ENCODE measurements at regions not wholly inside any gene's neighbourhood (a gene's known extent, or its start where the extent isn't known, plus 50 kb on each side); places are given as distances from the start of the nearest gene placed in this dataset.
"Not testable (repeated sequence)": the region's sequence is repeated elsewhere in the genome, so short reads cannot be mapped to it uniquely, and the experiment has no call there.

DNA sequence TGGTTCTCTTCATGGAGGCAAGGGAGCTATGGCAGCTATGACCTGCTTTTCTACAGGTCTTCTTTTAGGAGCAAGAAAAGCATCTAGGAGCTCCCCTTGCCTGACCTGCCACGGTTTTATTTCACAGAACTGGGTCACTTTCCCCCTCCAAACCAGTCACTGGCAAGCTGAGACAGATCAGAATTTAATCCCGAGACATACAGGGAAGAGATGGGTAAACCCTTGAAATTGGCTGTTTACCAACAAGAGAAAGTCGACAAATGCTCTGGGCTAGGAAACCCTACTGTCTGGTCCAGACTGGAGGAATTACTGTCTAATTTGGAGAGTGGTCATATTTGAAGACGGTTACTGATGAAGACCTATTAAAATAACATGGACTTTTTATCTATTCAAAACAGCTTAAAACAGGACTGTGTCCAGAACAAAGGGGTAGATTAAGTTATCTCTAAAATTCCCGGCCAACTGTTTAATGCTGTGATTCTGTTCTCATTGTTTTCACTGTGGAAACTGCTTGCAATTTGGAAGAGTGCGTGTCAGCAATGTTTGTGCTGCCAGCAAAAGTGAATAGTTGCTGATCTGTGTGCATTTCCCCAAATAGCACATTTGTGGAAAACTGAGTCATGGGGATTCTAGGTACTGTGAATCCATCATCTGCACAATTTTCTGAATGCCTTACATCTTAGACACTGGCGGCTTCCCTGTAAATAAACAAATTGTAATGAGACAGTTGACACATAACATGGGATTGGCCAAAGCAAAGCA, 73.4 kb upstream of the EEA1 start:
- no peak for DNase-seq (ENCODE audit: low read depth, low spot score)
- no CpG with 5 or more reads among the region's 7 CpGs for WGBS (ENCODE audit: insufficient coverage, insufficient read length)
- Histone ChIP-seq H3K4me1 (ENCODE audit: control insufficient read depth, insufficient read depth, low read length) (no peaks in the 10 kb centered on the region), H3K36me3 (ENCODE audit: control insufficient read depth, insufficient read depth, low read length) (no peaks in the 10 kb centered on the region), H3K27me3 (ENCODE audit: control insufficient read depth, insufficient read depth, low read length) (no peaks in the 10 kb centered on the region), H3K9me3 (ENCODE audit: control insufficient read depth, insufficient read depth, low read length) (no peaks in the 10 kb centered on the region), H3K4me3 (ENCODE audit: low read length) (no peak overlapping the region), H3K27ac (ENCODE audit: low read length) (no peak overlapping the region)

DNA sequence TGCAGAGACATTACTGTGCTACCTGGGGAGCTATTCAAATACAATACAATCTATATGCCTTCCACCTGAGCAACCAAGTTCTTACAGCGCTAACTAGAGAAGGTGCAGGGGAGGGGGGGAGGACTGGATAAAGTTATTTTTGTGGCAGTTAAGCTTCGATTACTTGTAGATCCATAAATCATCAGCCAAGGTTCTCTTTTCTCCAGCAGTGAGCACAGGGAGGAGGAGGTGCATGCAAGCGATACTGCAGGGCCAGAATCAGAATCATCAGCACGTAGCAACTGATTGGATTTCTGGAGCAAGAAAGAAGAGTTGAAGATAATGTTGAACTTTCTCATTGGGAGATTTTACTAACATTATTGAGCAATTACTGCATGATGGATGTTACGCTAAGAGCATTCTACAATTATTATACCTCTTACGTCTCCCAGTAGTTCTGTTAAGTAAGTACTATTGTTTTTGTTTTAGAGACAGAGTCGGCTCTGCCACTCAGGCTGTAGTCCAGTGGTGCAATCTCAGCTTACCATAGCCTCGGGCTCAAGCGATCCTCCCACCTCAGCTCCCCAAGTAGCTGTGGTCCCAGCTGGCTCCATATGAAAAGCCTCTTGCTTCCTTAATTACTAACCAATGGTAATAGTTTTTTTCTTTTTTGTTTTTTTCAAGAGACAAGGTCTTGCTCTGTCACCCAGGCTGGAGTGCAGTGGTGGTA, 74.6 kb upstream of the EEA1 start:
- Histone ChIP-seq H3K27me3 (ENCODE audit: control insufficient read depth, insufficient read depth, low read length) (no peaks in the 10 kb centered on the region), H3K4me3 (ENCODE audit: low read length) (no peak overlapping the region), H3K27ac (ENCODE audit: low read length) (no peak overlapping the region), H3K36me3 (ENCODE audit: control insufficient read depth, insufficient read depth, low read length) (no peaks in the 10 kb centered on the region), H3K4me1 (ENCODE audit: control insufficient read depth, insufficient read depth, low read length) (no peaks in the 10 kb centered on the region), H3K9me3 (ENCODE audit: control insufficient read depth, insufficient read depth, low read length) (no peaks in the 10 kb centered on the region)
- WGBS (ENCODE audit: insufficient coverage, insufficient read length) = no CpG with 5 or more reads among the region's 9 CpGs
- DNase-seq (ENCODE audit: low read depth, low spot score) = no peak

DNA sequence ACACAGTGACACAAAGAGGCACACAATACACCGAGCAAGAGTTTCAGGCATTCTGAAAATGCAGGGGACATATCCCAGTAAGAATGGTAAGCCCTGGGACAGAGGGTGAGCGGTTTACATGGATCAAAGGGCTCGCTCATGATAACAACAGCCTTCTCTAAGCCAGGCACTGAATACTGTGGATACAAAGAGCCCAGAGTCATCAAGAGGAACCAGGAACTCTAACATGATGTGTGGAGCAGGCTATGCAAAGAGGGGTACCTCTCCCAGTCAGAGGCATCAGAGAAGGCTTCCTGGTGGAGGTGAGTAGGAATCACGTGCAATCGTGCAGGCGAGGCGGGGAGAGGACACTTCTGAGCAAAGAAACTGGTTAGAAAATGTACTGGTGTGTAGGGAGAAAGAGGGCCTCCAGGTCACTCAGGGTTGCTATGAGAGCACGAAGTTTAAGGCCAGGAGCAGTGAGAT, 76.9 kb upstream of the EEA1 start:
- no CpG with 5 or more reads among the region's 8 CpGs for WGBS (ENCODE audit: insufficient coverage, insufficient read length)
- Histone ChIP-seq H3K4me1 (ENCODE audit: control insufficient read depth, insufficient read depth, low read length) (no peaks in the 10 kb centered on the region), H3K4me3 (ENCODE audit: low read length) (no peak overlapping the region), H3K36me3 (ENCODE audit: control insufficient read depth, insufficient read depth, low read length) (no peaks in the 10 kb centered on the region), H3K27ac (ENCODE audit: low read length) (no peak overlapping the region), H3K9me3 (ENCODE audit: control insufficient read depth, insufficient read depth, low read length) (no peaks in the 10 kb centered on the region), H3K27me3 (ENCODE audit: control insufficient read depth, insufficient read depth, low read length) (no peaks in the 10 kb centered on the region)
- DNase-seq (ENCODE audit: low read depth, low spot score) = no peak

DNA sequence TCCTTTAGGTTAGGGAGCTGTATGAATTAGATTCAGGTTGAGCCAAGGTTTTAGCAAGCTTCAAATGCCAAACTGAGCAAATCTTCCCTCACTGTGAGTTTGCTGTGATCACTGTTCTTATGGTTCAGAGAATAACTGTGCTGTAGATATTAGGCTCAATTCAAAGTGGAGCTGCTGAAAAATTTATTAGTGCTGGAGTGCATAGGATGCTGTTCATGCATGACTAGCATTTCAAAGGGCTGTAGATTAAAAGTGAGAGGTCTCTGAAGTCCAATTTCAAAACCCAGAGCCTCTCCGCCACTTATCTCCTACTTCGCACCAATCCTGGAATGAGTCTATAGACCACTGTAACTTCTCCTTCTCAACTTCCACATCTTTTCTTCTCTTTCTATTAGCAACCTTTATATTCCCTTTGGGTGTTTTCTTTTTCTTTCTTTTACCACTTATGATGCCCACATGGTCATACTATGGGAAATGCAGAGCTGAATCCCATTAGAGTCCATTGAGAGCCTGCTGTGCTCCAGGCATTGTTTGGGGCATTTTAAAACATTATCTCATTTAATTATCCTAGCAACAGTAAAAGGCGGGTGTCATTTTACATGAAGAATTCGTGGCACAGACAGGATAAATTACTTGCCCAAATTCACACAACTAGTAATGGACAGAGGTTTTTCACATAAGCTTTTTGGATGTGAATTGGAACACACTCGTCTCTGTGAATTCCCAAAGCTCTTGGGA, 77.5 kb upstream of the EEA1 start:
- no peaks in the 10 kb centered on the region for H3K9me3 ChIP-seq (ENCODE audit: control insufficient read depth, insufficient read depth, low read length)
- no peaks in the 10 kb centered on the region for H3K27me3 ChIP-seq (ENCODE audit: control insufficient read depth, insufficient read depth, low read length)
- H3K27ac ChIP-seq (ENCODE audit: low read length) = no peak overlapping the region
- DNase-seq (ENCODE audit: low read depth, low spot score) = no peak
- H3K4me3 ChIP-seq (ENCODE audit: low read length) = no peak overlapping the region
- no CpG with 5 or more reads among the region's 5 CpGs for WGBS (ENCODE audit: insufficient coverage, insufficient read length)
- no peaks in the 10 kb centered on the region for H3K4me1 ChIP-seq (ENCODE audit: control insufficient read depth, insufficient read depth, low read length)
- H3K36me3 ChIP-seq (ENCODE audit: control insufficient read depth, insufficient read depth, low read length) = no peaks in the 10 kb centered on the region

DNA sequence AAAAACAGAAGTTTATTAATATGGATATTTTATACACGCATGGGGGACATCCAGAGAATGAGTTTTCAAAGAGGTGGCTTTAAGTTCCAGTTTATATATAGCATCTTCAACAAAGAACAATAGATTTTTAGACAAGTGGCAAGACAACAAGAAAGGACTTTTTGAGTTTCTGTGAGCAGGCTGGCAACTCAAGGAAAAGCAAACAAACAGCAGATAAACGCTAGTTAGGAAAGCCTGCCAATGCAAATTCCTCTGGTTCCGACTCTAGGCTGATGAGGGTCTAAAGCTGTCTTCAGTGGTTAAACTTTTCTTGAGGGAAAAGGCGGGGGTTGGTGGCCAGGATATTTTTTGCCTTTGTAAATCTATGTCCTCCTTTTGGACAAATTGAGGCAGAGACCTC, 78.4 kb upstream of the EEA1 start:
- no peak overlapping the region for H3K4me3 ChIP-seq (ENCODE audit: low read length)
- WGBS (ENCODE audit: insufficient coverage, insufficient read length) = no CpG with 5 or more reads among the region's 4 CpGs
- DNase-seq (ENCODE audit: low read depth, low spot score) = no peak
- no peaks in the 10 kb centered on the region for H3K27me3 ChIP-seq (ENCODE audit: control insufficient read depth, insufficient read depth, low read length)
- no peaks in the 10 kb centered on the region for H3K4me1 ChIP-seq (ENCODE audit: control insufficient read depth, insufficient read depth, low read length)
- no peaks in the 10 kb centered on the region for H3K9me3 ChIP-seq (ENCODE audit: control insufficient read depth, insufficient read depth, low read length)
- H3K36me3 ChIP-seq (ENCODE audit: control insufficient read depth, insufficient read depth, low read length) = no peaks in the 10 kb centered on the region
- no peak overlapping the region for H3K27ac ChIP-seq (ENCODE audit: low read length)

DNA sequence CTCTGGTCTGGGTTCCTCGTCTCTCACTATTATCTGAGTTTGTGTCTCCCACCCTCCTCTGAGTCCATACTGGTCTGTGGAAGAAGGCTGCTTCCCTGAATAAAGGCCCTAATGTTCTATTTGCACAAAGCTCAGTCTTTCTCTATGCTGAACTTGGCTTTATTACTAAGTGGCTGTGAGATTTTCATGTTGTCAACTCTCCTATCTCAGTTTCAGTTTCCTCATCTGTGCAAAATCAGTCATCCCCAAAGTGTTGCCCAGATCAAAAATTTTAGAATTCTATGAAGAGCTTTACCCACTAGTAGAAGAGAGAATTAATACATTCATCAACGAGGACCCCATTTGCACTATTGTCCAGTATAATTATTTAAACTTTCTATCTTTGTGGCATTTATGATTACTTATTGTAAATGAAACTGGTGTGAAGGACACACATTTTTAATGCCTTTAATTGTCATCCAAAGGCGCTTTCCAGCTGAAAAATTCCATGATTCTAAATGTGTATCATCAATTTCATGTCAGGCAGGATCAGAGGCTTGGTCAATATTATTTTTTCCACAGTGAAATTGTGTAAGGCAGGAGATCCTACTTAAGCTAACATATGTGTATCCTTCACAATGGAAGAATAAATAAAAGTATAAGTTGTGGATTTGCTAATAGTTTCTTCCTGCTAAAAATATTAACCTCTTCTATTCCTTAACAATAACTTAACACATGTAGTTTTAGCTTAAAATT, 79.1 kb upstream of the EEA1 start:
- no peaks in the 10 kb centered on the region for H3K9me3 ChIP-seq (ENCODE audit: control insufficient read depth, insufficient read depth, low read length)
- H3K4me1 ChIP-seq (ENCODE audit: control insufficient read depth, insufficient read depth, low read length) = no peaks in the 10 kb centered on the region
- no peak overlapping the region for H3K27ac ChIP-seq (ENCODE audit: low read length)
- WGBS (ENCODE audit: insufficient coverage, insufficient read length) = no CpG with 5 or more reads among the region's 3 CpGs
- H3K27me3 ChIP-seq (ENCODE audit: control insufficient read depth, insufficient read depth, low read length) = no peaks in the 10 kb centered on the region
- no peak overlapping the region for H3K4me3 ChIP-seq (ENCODE audit: low read length)
- DNase-seq (ENCODE audit: low read depth, low spot score) = no peak
- no peaks in the 10 kb centered on the region for H3K36me3 ChIP-seq (ENCODE audit: control insufficient read depth, insufficient read depth, low read length)

DNA sequence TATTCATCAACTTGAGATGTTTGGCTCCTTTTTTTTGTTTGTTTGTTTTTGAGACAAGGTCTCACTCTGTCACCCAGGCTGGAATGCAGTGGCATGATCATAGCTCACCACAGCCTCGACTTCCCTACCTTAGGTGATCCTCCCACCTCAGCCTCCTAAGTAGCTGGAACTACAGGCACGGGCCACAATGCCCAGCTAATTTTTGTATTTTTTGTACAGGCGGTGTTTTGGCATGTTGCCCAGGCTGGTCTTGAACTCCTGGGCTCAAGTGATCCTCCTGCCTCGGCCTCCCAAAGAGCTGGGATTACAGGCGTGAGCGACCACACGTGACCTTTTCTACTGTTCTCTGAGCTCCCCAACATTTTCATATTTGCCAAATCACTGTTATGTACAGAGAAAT, 79.8 kb upstream of the EEA1 start:
- not testable (repeated sequence) for H3K4me3 ChIP-seq (ENCODE audit: low read length); H3K27me3 ChIP-seq (ENCODE audit: control insufficient read depth, insufficient read depth, low read length); H3K9me3 ChIP-seq (ENCODE audit: control insufficient read depth, insufficient read depth, low read length); H3K36me3 ChIP-seq (ENCODE audit: control insufficient read depth, insufficient read depth, low read length); H3K4me1 ChIP-seq (ENCODE audit: control insufficient read depth, insufficient read depth, low read length); H3K27ac ChIP-seq (ENCODE audit: low read length); DNase-seq (ENCODE audit: low read depth, low spot score)
- WGBS (ENCODE audit: insufficient coverage, insufficient read length) = no CpG with 5 or more reads among the region's 7 CpGs

DNA sequence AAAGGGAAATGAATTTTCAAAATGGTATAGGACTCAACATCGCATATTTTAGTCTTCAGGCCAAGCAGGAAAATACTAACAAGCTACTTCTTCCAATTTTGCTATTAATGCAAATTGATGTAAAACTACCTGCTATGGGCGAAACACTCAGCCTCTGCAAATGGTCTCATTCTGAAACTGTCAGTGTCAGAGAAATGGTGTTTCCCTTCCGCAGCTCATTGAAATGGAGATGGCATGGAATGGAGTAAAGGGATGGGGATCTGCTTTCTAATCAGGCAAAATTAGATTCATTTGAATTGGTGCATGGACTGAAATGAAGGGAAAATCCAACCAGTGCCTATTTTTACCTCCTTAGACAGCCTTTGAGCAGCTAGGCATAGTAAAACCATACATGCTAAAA, 80.4 kb upstream of the EEA1 start:
- Histone ChIP-seq H3K4me3 (ENCODE audit: low read length) (no peak overlapping the region), H3K36me3 (ENCODE audit: control insufficient read depth, insufficient read depth, low read length) (no peaks in the 10 kb centered on the region), H3K4me1 (ENCODE audit: control insufficient read depth, insufficient read depth, low read length) (no peaks in the 10 kb centered on the region), H3K27me3 (ENCODE audit: control insufficient read depth, insufficient read depth, low read length) (no peaks in the 10 kb centered on the region), H3K27ac (ENCODE audit: low read length) (no peak overlapping the region), H3K9me3 (ENCODE audit: control insufficient read depth, insufficient read depth, low read length) (no peaks in the 10 kb centered on the region)
- no peak for DNase-seq (ENCODE audit: low read depth, low spot score)
- WGBS (ENCODE audit: insufficient coverage, insufficient read length) = no CpG with 5 or more reads among the region's 3 CpGs

DNA sequence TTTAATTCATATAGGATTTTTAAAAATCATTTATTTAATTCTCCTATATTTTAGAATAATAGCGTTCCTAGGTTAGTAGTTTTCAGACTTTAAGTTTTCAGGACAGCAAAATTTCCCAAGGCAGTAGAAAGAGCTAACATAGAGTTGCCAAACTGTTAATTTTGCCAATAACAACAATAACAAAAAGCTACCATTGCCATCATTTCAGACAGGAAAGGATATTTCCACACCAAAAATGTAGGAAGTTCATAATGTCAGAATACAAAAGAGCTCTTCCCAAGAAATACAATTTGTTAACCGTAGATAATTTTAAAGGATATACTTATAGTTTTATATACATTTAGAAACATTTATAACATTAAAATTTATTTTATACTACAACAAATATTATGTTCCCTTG, 81.4 kb upstream of the EEA1 start:
- DNase-seq (ENCODE audit: low read depth, low spot score) = no peak
- WGBS (ENCODE audit: insufficient coverage, insufficient read length) = no CpG with 5 or more reads among the region's 2 CpGs
- Histone ChIP-seq H3K27me3 (ENCODE audit: control insufficient read depth, insufficient read depth, low read length) (no peaks in the 10 kb centered on the region), H3K4me3 (ENCODE audit: low read length) (no peak overlapping the region), H3K27ac (ENCODE audit: low read length) (no peak overlapping the region), H3K9me3 (ENCODE audit: control insufficient read depth, insufficient read depth, low read length) (no peaks in the 10 kb centered on the region), H3K4me1 (ENCODE audit: control insufficient read depth, insufficient read depth, low read length) (no peaks in the 10 kb centered on the region), H3K36me3 (ENCODE audit: control insufficient read depth, insufficient read depth, low read length) (no peaks in the 10 kb centered on the region)

DNA sequence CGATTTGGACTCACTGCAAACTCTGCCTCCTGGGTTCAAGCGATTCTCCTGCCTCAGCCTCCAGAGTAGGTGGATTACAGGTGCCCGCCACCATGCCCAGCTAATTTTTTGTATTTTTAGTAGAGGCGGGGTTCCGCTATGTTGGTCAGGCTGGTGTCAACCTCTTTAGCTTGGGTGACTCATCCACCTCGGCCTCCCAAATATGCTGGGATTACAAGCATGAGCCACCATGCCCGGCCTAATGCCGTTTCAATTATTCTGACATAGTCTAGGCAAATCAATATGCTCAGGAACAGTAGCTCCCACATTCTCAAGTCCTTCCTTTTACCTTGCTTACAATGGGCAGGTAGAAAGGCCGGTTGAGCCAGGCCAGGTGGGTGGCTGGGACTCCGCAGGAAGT, 82.0 kb upstream of the EEA1 start:
- no peaks in the 10 kb centered on the region for H3K9me3 ChIP-seq (ENCODE audit: control insufficient read depth, insufficient read depth, low read length)
- no peaks in the 10 kb centered on the region for H3K27me3 ChIP-seq (ENCODE audit: control insufficient read depth, insufficient read depth, low read length)
- no peak overlapping the region for H3K27ac ChIP-seq (ENCODE audit: low read length)
- no CpG with 5 or more reads among the region's 10 CpGs for WGBS (ENCODE audit: insufficient coverage, insufficient read length)
- no peak overlapping the region for H3K4me3 ChIP-seq (ENCODE audit: low read length)
- no peaks in the 10 kb centered on the region for H3K36me3 ChIP-seq (ENCODE audit: control insufficient read depth, insufficient read depth, low read length)
- DNase-seq (ENCODE audit: low read depth, low spot score) = no peak
- H3K4me1 ChIP-seq (ENCODE audit: control insufficient read depth, insufficient read depth, low read length) = no peaks in the 10 kb centered on the region

Data from iPS DF 6.9 (cell line).